EL (cell line): ENCODE measurements at regions not wholly inside any gene's neighbourhood (a gene's known extent, or its start where the extent isn't known, plus 50 kb on each side); places are given as distances from the start of the nearest gene placed in this dataset.
A peak's percentile ranks its signal among the peaks of the same experiment; 100 is the strongest.
"Not testable (repeated sequence)": the region's sequence is repeated elsewhere in the genome, so short reads cannot be mapped to it uniquely, and the experiment has no call there.

ENCODE experiments used
- DNase-seq: peaks from one replicate; pipeline ENCODE4 v3.0.0-alpha.2; 2016

DNA sequence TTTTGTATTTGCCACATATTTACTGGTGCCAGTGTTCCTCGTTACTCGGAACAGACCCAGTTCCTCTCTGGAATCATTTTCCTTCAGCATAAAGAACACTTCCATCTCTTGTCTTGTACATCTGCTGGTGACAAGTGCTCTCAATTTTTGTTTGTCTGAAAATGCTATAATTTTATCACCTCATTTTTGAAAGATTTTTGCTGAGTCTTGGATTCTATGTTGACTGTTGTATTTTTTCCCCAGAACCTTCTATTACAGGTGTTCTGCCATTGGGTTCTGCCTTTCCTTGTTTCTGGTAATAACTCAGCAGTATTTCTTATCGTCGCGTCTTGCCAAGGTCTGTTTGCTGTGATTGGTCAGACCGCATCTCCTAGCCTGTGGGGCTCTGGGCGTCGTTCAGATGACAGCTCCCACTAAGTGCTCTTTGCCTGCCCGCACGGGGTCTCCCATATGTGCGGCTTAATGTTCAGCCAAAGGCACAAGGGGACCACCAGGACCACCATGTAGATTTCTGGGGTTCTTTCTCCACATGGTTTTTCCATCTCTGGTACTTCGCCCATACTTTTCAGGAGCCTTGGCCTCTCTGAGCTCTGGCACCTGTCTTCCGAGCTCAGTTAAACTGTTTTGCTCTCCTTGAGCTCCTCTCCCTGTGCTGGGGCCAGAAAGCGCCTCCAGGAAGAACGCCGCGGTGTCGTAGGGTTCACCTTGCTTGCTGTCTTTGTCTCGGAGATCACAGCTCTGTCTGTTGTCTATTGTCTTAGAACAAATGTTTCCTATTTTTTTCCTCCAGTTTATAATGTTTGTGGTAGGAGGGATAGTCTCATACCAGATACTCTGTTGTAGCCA lies 80.0 kb downstream of the METRNL start:
- no peak for DNase-seq

- DNase-seq = no peak
Observed at GRCh38 chr17:83160443-83161297, 81.3 kb downstream of the METRNL start.

- DNase-seq = peak; percentile 71
Observed at GRCh38 chr17:83161298-83162034, 82.1 kb downstream of the METRNL start.

DNA sequence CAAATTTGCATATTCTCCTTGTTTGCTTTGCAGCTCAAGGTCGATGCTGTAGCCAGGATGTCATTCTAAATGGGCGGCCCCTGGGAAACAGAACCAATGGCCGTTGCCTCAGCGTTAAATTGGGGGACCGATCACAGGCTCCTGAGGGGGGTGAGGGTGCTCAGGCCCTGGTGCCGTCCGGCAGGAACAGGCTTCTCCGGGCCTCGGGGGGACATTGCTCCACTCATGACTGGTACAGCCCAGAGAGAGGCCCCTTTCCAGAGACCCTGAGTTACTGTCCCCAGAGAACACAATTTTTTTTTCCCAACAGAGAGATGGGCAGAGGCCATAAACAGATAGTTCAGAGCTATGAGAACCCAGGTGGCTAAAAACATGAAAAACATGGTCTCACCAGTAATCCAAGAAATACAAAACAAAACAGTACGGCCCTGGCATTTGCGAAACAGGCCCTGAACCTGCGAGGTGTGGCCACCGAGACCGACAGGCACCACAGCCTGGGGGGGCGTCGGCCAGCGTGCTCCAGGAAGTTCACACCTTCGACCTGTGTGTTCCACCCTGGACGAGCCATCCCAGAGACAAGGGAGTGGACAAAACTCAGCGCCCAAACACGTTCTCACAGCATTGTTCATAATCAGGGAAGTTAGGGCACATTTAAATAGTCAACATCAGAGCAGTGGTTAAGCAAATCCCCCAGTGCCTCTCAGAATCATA lies 82.8 kb downstream of the METRNL start:
- DNase-seq = no peak

DNA sequence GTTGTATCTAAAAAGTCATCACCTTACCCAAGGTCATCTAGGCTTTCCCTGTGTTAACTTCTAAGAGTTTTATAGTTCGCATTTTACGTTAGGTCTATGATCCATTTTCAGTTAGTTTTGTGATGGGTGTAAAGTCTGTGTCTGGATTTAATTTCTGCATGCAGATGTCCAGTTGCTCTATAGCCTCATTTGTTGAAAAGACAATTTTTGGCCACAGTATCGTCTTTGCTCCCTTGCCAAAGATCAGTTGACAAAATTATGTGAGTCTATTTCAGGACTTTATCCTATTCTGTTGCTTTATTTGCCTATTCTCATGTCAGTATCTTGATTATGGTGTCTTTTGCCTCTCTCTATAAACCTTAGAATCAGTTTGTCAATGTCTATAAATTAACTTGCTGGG lies 85.1 kb downstream of the METRNL start:
- DNase-seq = no peak

- DNase-seq = no peak
Observed at GRCh38 chr17:83170571-83171260, 91.3 kb downstream of the METRNL start.

- DNase-seq = peak; percentile 31
Observed at GRCh38 chr17:83171661-83172060, 92.3 kb downstream of the METRNL start.

- not testable (repeated sequence) for DNase-seq
Observed at GRCh38 chr17:83172099-83172498, 92.7 kb downstream of the METRNL start.

DNA sequence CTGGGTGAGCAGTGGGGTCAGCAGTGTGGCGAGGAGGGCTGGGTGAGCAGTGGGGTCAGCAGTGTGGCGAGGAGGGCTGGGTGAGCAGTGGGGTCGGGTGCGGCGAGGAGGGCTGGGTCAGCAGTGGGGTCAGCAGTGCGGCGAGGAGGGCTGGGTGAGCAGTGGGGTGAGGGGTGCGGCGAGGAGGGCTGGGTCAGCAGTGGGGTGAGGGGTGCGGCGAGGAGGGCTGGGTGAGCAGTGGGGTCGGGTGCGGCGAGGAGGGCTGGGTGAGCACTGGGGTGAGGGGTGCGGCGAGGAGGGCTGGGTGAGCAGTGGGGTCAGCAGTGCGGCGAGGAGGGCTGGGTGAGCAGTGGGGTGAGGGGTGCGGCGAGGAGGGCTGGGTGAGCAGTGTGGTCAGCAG lies 93.2 kb downstream of the METRNL start:
- not testable (repeated sequence) for DNase-seq

- DNase-seq = not testable (repeated sequence)
Observed at GRCh38 chr17:83173180-83173913, 93.9 kb downstream of the METRNL start.

DNA sequence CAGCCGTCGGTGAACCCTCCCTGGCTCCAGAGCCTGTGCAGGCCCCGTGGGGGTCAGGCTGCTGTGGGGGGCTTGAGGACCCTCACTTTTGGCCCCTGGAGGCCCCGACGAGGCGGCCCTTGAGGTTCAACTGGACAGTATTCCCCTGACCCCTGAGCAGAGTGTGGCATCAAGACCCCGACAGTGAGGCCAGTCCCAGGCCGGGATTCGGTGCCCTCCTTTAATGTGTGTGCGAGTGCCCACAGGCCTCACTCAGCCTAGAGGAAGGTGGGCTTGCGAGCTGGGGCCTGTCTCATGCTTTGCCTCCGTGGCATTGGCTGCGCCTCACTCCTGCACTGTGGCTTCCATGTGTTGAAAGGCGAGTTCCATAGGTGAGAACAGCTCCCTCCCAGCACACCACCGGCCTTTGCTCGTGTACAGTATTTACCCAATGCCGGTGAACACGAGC lies 94.5 kb downstream of the METRNL start:
- DNase-seq = no peak

DNA sequence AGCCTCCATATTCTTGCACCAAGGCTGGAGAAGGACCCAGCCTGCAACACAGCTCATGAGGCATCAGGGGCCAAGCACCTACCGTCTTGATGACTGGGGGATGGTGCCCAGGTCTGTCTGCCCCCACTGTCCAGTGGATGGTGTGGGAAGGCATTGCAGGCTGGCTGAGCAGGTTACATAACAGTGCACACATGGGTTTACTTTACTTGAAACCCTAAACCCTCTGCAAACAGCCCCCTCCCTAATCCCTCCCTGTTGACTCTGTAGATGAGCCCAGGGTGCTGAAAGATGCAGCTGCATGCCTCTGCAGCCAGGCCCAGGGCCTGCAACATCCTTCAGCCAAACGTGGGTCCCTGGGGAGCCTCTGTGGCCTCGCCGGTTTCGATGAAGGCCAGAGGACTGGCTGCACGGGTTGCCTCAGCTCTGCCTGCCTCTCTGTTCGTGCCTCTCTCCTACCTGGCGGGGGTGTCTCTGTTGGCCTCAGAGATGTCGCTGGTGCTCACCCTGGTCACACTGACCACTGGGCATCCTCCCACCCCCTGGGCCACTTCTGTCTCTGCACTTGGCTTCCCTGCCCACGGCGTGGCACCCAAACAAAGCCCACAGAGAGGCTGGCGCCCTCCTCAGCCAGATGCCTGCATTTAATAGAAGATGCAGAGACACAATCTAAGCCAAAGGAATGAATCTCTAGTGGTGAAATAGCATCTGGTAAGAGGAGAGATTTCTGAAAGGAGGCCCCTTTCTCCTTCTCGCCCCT lies 95.1 kb downstream of the METRNL start:
- no peak for DNase-seq

DNA sequence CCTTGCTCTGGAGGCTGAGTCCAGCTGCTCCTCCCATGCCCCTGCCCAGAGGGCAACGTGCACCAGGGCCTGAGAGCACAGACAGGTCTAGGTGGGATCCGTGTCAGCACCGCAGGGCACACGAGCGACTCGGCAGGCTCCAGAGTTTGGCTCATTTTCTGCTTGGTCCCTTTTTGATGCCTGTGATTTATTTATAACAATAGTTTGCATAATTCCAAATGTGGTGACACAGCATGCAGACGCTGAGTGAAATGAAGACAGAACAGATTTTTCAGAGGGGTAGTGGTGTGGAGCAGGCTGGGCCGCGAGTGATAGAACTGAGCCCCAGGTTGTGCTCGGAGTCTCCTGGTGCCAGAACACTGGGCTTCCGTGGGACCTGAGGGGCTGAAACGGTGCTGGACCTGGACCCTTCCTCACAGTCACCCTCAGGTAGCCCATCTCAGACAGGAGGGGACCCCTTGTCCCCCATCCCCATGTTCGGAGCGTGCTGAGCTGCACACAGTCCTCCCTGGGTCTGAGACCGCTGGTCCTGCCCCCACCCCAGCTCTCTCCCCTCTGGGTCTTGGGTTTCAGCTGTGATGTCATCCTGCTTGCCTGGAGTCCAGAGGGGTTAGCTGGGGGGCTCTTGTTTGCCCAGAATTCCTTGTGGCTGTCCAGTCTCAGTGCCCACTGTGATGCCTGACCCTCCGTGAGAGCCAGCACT lies 95.9 kb downstream of the METRNL start:
- no peak for DNase-seq

DNA sequence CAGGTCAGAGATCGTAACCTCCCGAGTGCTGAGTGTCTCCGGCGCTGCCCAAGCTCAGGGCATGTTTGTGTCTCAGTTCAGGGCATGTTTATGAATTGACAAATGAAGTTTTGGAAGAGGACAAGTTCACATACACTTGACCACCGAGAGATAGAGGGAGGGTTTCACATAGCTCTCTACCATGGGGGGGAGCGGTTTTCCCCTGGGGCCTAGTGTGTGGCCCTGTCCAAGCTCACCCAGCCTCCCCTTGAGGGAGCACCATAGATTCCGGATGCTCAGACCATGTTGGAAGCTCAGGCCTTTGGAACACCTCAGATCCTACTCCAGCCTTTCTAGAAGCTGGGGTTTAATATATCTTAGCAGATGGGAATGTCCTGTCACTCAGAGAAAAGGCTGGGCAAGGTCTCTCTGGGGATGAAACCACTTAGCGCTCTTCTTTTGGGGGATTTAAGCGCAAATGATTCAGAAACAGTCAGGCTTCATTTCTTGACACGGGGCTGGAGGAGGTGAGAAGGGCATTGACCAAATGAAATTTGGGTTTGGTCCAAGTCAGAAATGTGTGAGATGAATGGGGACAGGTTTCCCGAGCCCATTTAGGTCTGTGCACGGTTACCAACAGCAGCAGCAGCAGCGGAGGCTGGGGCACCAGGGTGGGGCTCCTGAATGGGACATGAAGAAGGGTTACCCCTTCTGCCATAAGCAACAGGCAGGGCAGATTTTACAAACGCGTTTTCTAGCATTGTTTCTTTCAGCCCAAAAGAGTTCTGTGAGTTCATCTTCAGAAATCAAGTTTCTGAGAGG lies 96.6 kb downstream of the METRNL start:
- DNase-seq = no peak

GRCh38 chr17:83176623-83177583 lies 97.5 kb downstream of the METRNL start:
- DNase-seq = no peak

DNA sequence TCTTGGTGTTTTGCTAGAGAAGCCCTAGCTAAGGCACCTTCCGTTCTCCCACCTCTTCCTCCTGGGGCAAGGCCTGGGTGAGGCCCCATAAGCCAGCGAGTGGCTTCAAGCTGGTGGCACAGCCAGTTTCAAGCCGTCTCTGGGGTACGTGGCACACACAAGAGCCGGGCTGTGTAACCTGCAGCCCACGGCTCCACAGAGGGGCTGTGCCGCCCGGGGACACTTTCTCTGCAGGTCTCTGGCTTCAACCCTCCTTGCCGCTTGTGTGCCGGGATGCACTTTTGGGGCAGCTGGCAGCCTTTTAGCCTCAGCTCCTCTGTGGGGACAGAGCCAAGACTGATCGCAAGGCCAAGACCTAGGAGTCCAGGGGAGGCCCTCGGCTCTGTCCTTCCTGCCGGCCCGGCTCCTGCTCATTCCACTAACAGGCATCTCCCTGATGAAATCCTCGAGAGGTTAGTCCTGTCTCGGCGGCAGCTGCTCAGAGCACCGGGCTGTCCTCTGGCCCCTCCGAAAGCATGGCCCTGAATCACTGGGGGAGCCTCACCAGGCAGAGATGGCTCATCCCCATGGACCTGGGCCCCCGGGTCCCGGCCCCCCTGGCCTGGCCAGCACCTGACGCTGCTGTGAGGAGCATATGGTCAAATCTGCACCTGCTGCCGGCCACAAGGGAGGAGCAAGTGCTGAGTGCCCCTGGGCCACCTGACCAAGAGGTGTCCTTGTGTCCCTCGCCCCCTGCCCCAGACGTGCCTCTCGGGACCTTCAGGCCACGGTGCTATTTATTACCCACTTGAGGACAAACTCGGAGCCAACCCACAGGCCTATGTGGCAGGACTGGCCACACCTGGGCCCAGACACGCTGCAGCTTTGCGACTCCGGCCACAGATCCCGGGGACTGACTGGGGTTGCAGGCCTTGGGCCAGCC lies 98.5 kb downstream of the METRNL start:
- DNase-seq = no peak
